AG04450 (cell line): ENCODE measurements at regions not wholly inside any gene's neighbourhood (a gene's known extent, or its start where the extent isn't known, plus 50 kb on each side); places are given as distances from the start of the nearest gene placed in this dataset.

Source experiments
- CTCF ChIA-PET: fragments of 300-600, 350-600 bp; formaldehyde crosslinking; extraction: SDS; loops from one replicate; lab custom pipeline; 2022; ENCODE audit warnings: antibody characterized with exemption, inconsistent platforms; lab: Charles Lee
- POLR2A ChIA-PET: fragments of 350-600 bp; formaldehyde crosslinking; extraction: SDS; loops from one replicate; lab custom pipeline; 2021; ENCODE audit warnings: antibody characterized with exemption, inconsistent platforms; lab: Yijun Ruan, JAX
- DNase-seq: peaks from one replicate; pipeline ENCODE4 v3.0.0-alpha.2; 2011; ENCODE audit warnings: low read depth, low spot score
- H3K27ac ChIP-seq: one replicate; pipeline ENCODE4 v1.5.1; 2012; ENCODE audit warnings: low read depth, low read length, control low read depth
- H3K27me3 ChIP-seq: one replicate; pipeline ENCODE4 v1.6.0; 2012; ENCODE audit warnings: low read length; ENCODE audit not compliant: control insufficient read depth, insufficient read depth
- H3K4me3 ChIP-seq: 2 replicates; pipeline ENCODE4 v1.5.1; 2011; ENCODE audit warnings: mild to moderate bottlenecking, low read depth, low read length, control low read depth
- H3K9me3 ChIP-seq: 2 replicates; pipeline ENCODE4 v1.5.1; 2012; ENCODE audit warnings: low read length; ENCODE audit not compliant: control insufficient read depth, insufficient read depth
- TF ChIP-seq, protein P1 (sequence below): IDR thresholded peaks from 2 replicates; pipeline ENCODE4 v1.5.1; 2011; ENCODE audit warnings: low read depth, low read length, control low read depth, inconsistent platforms

DNA sequence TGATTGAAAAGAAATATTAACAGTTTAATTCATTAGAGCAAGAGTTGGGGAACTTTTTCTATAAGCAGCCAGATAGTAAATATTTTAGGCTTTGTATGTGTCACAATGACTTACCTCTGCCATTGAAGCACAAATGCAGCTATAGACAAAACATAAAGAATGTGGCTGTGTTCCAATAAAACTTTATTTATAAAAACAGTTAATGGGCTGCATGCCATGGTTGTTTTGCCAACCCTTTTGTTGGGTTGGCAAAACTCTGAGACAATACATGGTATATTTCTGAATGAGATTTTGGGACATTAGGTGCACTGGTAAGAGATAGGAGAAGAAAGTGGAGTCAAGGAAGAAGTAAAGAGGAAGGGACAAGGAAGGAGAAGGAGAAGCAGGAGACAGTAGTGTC is 61.8 kb upstream of the CERS6 start:
- H3K4me3 ChIP-seq: no peak overlapping the region
- no peak for DNase-seq
- CTCF ChIA-PET: interaction anchor here (0.6 to 0.7 kb wide), 2 partner anchors 275 to 357 kb away, joined by 3 to 8 read pairs; no protein-coding TSS in a partner anchor
- peaks cover 3% of the 10 kb centered on the region for H3K27me3 ChIP-seq
- TF ChIP-seq, protein P1, sequence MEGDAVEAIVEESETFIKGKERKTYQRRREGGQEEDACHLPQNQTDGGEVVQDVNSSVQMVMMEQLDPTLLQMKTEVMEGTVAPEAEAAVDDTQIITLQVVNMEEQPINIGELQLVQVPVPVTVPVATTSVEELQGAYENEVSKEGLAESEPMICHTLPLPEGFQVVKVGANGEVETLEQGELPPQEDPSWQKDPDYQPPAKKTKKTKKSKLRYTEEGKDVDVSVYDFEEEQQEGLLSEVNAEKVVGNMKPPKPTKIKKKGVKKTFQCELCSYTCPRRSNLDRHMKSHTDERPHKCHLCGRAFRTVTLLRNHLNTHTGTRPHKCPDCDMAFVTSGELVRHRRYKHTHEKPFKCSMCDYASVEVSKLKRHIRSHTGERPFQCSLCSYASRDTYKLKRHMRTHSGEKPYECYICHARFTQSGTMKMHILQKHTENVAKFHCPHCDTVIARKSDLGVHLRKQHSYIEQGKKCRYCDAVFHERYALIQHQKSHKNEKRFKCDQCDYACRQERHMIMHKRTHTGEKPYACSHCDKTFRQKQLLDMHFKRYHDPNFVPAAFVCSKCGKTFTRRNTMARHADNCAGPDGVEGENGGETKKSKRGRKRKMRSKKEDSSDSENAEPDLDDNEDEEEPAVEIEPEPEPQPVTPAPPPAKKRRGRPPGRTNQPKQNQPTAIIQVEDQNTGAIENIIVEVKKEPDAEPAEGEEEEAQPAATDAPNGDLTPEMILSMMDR: no peak
- no peaks in the 10 kb centered on the region for H3K9me3 ChIP-seq
- H3K27ac ChIP-seq: no peak overlapping the region
- POLR2A ChIA-PET: no interaction called here

DNA sequence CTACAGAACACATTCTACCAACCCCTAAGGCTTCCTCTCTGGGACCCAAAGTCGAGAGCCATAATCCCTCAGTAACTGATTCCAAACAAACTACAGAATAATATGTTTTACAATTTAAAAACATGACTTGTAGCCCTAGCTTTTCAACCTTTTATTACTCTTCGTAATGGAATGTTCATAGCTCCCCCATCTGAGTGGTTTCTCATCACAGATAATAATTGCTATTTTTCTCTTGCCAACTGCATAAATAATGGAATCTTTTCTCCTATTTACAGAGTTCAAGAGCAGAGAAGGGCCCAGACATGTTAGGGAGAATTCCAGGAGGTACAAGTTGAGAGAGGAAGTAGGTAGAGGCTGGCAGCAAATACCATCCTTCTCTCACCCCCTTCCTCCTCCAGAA is 59.9 kb upstream of the CERS6 start:
- DNase-seq: no peak
- Histone ChIP-seq H3K27ac (no peak overlapping the region), H3K27me3 (peaks cover 3% of the 10 kb centered on the region), H3K4me3 (no peak overlapping the region), H3K9me3 (no peaks in the 10 kb centered on the region)
- CTCF ChIA-PET: no interaction called here
- TF ChIP-seq, protein P1: no peak
- POLR2A ChIA-PET: no interaction called here

DNA sequence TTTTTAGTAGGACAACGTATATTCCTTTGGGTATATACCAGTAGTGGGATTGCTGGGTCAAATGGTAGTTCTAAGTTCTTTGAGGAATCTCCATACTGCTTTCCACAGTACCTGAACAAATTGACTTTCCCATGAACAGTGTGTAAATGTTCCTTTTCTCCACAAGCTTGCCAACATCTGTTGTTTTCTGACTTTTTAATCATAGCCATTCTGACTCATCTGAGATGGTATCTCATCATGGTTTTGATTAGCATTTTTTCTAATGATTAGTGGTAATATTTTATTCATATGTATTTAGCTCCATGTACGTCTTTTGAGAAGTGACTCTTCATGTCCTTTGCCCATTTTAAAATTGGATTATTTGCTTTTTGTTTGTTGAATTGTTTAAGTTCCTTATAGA is 58.4 kb upstream of the CERS6 start:
- POLR2A ChIA-PET: no interaction called here
- no peak for DNase-seq

DNA sequence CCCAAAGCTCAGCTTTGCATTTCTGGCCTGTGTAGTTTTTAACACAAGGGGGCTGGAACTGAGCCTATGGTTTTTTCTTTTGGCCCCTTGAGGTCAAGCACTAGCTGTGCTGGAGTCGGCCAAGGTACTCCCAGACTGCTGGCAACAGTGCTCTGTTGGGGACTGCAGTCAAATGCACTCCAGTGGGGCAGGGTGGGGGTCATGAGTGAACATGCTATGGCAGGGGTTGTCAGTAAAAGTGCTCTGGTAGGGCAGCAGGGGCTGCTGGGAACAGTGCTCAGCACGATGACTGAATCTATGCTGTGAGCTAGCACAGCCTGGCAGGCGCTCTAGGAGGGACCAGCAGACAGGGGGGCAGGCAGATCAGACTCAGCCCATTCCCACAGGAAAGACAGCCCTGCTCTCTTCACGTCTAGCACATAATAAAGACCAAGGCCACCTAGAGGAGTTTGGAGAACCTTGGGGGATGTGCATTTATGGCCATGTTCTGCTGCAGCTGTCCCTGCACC is 55.0 kb upstream of the CERS6 start:
- H3K27ac ChIP-seq: no peak overlapping the region
- ChIA-PET CTCF (no interaction called here), POLR2A (no interaction called here)
- no peaks in the 10 kb centered on the region for H3K9me3 ChIP-seq
- TF ChIP-seq, protein P1: no peak
- DNase-seq: no peak
- no peaks in the 10 kb centered on the region for H3K27me3 ChIP-seq
- H3K4me3 ChIP-seq: no peak overlapping the region

More for the DNA sequence above, 58.4 kb upstream of the CERS6 start:
- Histone ChIP-seq H3K27ac (no peak overlapping the region), H3K9me3 (no peaks in the 10 kb centered on the region), H3K4me3 (no peak overlapping the region), H3K27me3 (peaks cover 3% of the 10 kb centered on the region)
- CTCF ChIA-PET: no interaction called here
- TF ChIP-seq, protein P1: no peak

DNA sequence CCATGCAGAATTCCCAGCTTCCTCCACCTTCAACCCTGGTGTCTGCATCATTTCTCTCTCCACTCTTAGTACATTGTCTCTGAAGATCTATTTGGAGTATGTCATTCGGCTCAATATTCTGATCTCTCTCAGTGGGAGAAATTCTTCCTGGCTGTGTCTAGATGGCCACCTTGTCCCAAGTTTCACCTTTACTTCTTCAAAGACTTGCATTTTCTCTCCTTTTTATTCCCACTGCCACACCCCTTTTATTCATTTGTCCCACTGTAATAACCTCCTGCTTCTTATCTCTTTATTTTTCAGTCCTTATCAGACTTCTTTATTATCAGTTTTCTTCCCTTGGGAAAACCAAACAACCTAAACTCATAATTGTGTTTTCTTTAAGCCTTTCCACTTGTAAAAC is 54.3 kb upstream of the CERS6 start:
- no peak overlapping the region for H3K27ac ChIP-seq
- TF ChIP-seq, protein P1: no peak
- CTCF ChIA-PET: no interaction called here
- DNase-seq: no peak
- POLR2A ChIA-PET: no interaction called here
- no peaks in the 10 kb centered on the region for H3K27me3 ChIP-seq
- H3K9me3 ChIP-seq: no peaks in the 10 kb centered on the region
- no peak overlapping the region for H3K4me3 ChIP-seq
